Activated T-cell treated with anti-CD3 and anti-CD28 coated beads for 48 hours (primary cell): ENCODE measurements at regions not wholly inside any gene's neighbourhood (a gene's known extent, or its start where the extent isn't known, plus 50 kb on each side); places are given as distances from the start of the nearest gene placed in this dataset.
"Not testable (repeated sequence)": the region's sequence is repeated elsewhere in the genome, so short reads cannot be mapped to it uniquely, and the experiment has no call there.

ENCODE experiments used
- DNase-seq: peaks from one replicate; pipeline ENCODE4 v3.0.0-alpha.2; 2020; ENCODE audit warnings: low read depth

- DNase-seq = no peak
Measured at GRCh38 chr10:117457932-117458331, 82.7 kb upstream of the PDZD8 start.

GRCh38 chr10:117457071-117457810 is 82.0 kb upstream of the PDZD8 start:
- no peak for DNase-seq

- DNase-seq = no peak
Measured at GRCh38 chr10:117455346-117455745, 80.1 kb upstream of the PDZD8 start.

GRCh38 chr10:117454502-117454901 is 79.3 kb upstream of the PDZD8 start:
- no peak for DNase-seq

- DNase-seq = not testable (repeated sequence)
Measured at GRCh38 chr10:117453484-117453883, 78.2 kb upstream of the PDZD8 start.

GRCh38 chr10:117450940-117451339 is 75.7 kb upstream of the PDZD8 start:
- DNase-seq = no peak

GRCh38 chr10:117449636-117450035 is 74.4 kb upstream of the PDZD8 start:
- DNase-seq = no peak

GRCh38 chr10:117448802-117449201 is 73.6 kb upstream of the PDZD8 start:
- DNase-seq = no peak

- DNase-seq = no peak
Measured at GRCh38 chr10:117445992-117446391, 70.8 kb upstream of the PDZD8 start.

- no peak for DNase-seq
Measured at GRCh38 chr10:117444497-117445040, 69.3 kb upstream of the PDZD8 start.

GRCh38 chr10:117443686-117444041 is 68.4 kb upstream of the PDZD8 start:
- DNase-seq = no peak

- peak; percentile 44 for DNase-seq
Measured at GRCh38 chr10:117442944-117443685, 67.9 kb upstream of the PDZD8 start.

- DNase-seq = no peak
Measured at GRCh38 chr10:117442521-117442920, 67.3 kb upstream of the PDZD8 start.

- DNase-seq = no peak
Measured at GRCh38 chr10:117441812-117442443, 66.7 kb upstream of the PDZD8 start.

GRCh38 chr10:117441361-117441760 is 66.1 kb upstream of the PDZD8 start:
- DNase-seq = no peak

GRCh38 chr10:117439243-117439912 is 64.1 kb upstream of the PDZD8 start:
- DNase-seq = no peak

GRCh38 chr10:117432866-117433265 is 57.6 kb upstream of the PDZD8 start:
- DNase-seq = no peak

- DNase-seq = no peak
Measured at GRCh38 chr10:117431160-117431559, 55.9 kb upstream of the PDZD8 start.

- DNase-seq = not testable (repeated sequence)
Measured at GRCh38 chr10:117430535-117430934, 55.3 kb upstream of the PDZD8 start.

GRCh38 chr10:117429643-117430265 is 54.5 kb upstream of the PDZD8 start:
- DNase-seq = no peak

- no peak for DNase-seq
Measured at GRCh38 chr10:117427356-117427755, 52.1 kb upstream of the PDZD8 start.
